ENCODE measurements at regions not wholly inside any gene's neighbourhood (a gene's known extent, or its start where the extent isn't known, plus 50 kb on each side); places are given as distances from the start of the nearest gene placed in this dataset.
"Not testable (repeated sequence)": the region's sequence is repeated elsewhere in the genome, so short reads cannot be mapped to it uniquely, and the experiment has no call there.

DNA sequence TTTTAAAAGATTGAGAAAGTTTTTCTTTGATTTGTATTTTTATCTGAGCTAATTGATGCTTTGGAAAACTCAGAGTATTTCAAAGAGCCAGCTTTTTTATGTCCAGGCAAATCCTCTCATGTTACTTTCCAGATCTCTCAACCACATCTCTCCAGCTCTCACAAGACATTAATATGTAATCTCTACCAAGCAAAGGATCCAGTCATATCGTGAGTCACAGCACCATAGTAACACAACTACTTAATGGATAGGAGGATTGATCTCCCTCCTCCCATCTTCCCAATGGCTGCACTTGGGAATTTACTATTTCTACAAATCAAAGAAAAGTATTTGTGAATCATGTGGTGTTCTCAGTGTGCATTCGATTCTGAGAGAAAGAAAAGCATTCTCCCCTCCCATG lies 63.3 kb downstream of the POU4F1 start:
- H3K36me3 Mint-ChIP-seq (ENCODE audit: low read depth), result no peaks in the 10 kb centered on the region
- TF ChIP-seq, protein P1, sequence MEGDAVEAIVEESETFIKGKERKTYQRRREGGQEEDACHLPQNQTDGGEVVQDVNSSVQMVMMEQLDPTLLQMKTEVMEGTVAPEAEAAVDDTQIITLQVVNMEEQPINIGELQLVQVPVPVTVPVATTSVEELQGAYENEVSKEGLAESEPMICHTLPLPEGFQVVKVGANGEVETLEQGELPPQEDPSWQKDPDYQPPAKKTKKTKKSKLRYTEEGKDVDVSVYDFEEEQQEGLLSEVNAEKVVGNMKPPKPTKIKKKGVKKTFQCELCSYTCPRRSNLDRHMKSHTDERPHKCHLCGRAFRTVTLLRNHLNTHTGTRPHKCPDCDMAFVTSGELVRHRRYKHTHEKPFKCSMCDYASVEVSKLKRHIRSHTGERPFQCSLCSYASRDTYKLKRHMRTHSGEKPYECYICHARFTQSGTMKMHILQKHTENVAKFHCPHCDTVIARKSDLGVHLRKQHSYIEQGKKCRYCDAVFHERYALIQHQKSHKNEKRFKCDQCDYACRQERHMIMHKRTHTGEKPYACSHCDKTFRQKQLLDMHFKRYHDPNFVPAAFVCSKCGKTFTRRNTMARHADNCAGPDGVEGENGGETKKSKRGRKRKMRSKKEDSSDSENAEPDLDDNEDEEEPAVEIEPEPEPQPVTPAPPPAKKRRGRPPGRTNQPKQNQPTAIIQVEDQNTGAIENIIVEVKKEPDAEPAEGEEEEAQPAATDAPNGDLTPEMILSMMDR (IDR thresholded peaks at IDR 0.05), result no peak
- peaks cover 15% of the 10 kb centered on the region for H3K4me1 Mint-ChIP-seq
- no peak overlapping the region for H3K4me3 Mint-ChIP-seq
- H3K9me3 Mint-ChIP-seq, result no peaks in the 10 kb centered on the region
- peaks cover 4% of the 10 kb centered on the region for H3K27me3 Mint-ChIP-seq (ENCODE audit: low read depth, poor library complexity)
- no peak for DNase-seq
- no peak overlapping the region for H3K27ac Mint-ChIP-seq

DNA sequence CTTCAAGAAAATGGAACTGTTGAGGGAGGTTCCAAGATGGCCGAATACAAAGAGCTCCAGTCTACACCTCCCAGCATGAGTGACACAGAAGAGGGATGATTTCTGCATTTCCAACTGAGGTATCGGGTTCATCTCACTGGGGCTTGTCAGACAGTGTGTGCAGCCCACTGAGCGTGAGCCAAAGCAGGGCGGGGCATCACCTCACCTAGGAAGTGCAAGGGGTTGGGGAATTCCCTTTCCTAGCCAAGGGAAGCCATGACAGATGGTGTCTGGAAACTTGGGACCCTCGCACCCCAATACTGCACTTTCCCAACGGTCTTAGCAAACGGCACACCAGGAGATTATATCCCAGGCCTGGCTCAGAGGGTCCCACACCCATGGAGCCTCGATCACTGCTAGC lies 77.3 kb downstream of the POU4F1 start:
- H3K36me3 Mint-ChIP-seq (ENCODE audit: low read depth), result not testable (repeated sequence)
- peaks cover 26% of the 10 kb centered on the region for H3K9me3 Mint-ChIP-seq

DNA sequence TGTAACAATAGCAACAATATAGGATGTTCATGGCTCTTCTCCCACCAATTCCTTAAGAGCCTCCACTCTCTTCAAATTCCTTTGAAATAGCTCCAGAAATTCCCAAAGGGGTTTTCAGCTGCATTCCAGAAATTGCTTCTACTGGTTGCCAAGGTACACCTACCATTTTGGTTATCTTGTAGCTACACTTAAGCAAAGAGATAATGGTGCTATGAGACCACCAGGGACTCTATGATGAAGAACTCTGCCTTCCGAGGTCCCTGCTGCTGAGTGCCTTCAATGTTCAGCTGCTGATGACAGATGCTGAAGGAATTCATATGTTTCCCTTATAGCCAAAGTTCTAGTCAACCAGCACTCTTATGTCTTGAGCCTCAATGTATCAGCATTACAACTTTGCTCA lies 78.4 kb downstream of the POU4F1 start:
- Mint-ChIP-seq H3K4me3 (no peak overlapping the region), H3K27me3 (ENCODE audit: low read depth, poor library complexity) (no peaks in the 10 kb centered on the region), H3K9me3 (peaks cover 22% of the 10 kb centered on the region), H3K36me3 (ENCODE audit: low read depth) (no peaks in the 10 kb centered on the region), H3K4me1 (no peaks in the 10 kb centered on the region), H3K27ac (no peak overlapping the region)
- DNase-seq, result no peak
- TF ChIP-seq, protein P1 (IDR thresholded peaks at IDR 0.05), result no peak

More for the DNA sequence above, 77.3 kb downstream of the POU4F1 start:
- H3K27ac Mint-ChIP-seq; H3K4me3 Mint-ChIP-seq; DNase-seq; H3K27me3 Mint-ChIP-seq (ENCODE audit: low read depth, poor library complexity); H3K4me1 Mint-ChIP-seq: not testable (repeated sequence)

DNA sequence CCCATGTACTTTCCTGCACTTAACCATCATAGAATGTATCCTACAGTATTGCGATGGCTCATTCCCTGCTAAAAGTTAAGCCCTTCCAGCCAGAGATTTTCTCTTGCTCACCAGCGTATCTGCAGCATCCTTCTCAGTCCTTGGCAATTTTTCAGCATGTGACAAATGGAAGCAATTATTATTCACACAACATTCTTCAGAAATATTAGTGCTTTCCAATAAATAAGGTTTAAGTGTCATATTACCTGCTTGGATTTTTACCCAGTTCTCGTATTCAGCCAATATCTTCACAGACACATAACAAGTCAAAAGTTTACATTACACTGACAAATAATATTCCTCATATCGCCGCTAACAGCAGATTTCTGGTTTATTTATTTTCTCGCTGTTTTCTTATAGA lies 82.3 kb downstream of the POU4F1 start:
- Mint-ChIP-seq H3K27me3 (ENCODE audit: low read depth, poor library complexity) (peaks cover 4% of the 10 kb centered on the region), H3K4me1 (no peaks in the 10 kb centered on the region), H3K4me3 (no peak overlapping the region), H3K9me3 (peaks cover 39% of the 10 kb centered on the region), H3K27ac (no peak overlapping the region), H3K36me3 (ENCODE audit: low read depth) (peaks cover 5% of the 10 kb centered on the region)
- TF ChIP-seq, protein P1 (IDR thresholded peaks at IDR 0.05), result no peak
- no peak for DNase-seq

DNA sequence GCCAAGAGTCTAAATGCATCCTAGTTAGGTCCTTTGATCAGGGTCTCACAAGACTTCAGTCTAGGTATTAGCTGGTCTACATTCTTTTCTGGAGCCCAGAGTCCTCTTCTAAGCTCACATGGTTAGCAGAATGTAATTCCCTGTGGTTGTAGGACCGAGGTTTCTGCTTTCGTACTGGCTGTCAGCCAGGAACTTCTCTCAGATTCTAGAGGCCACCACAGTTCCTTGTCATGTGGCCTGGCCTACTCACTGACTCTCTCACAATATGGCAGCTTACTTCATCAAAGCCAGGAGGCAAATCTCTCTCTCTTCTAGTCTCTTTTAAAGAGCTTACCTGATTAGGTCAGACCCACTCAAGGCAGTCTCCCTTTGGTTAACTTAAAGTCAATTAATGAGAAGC lies 82.9 kb downstream of the POU4F1 start:
- Mint-ChIP-seq H3K4me3 (no peak overlapping the region), H3K9me3 (peaks cover 33% of the 10 kb centered on the region), H3K27ac (no peak overlapping the region), H3K36me3 (ENCODE audit: low read depth) (peaks cover 5% of the 10 kb centered on the region), H3K27me3 (ENCODE audit: low read depth, poor library complexity) (peaks cover 4% of the 10 kb centered on the region), H3K4me1 (no peaks in the 10 kb centered on the region)
- TF ChIP-seq, protein P1 (IDR thresholded peaks at IDR 0.05), result no peak
- DNase-seq, result no peak

DNA sequence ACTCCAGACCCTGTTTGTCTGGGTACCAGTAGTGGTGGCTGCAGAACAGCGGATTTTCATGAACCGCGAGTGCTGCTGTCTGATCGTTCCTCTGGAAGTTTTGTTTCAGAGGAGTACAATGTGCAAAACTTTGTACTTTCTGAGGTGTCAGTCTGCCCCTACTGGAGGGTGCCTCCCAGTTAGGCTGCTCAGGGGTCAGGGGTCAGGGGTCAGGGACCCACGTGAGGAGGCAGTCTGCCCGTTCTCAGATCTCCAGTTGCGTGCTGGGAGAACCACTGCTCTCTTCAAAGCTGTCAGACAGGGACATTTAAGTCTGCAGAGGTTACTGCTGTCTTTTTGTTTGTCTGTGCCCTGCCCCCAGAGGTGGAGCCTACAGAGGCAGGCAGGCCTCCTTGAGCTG lies 84.9 kb downstream of the POU4F1 start:
- not testable (repeated sequence) for H3K4me3 Mint-ChIP-seq

DNA sequence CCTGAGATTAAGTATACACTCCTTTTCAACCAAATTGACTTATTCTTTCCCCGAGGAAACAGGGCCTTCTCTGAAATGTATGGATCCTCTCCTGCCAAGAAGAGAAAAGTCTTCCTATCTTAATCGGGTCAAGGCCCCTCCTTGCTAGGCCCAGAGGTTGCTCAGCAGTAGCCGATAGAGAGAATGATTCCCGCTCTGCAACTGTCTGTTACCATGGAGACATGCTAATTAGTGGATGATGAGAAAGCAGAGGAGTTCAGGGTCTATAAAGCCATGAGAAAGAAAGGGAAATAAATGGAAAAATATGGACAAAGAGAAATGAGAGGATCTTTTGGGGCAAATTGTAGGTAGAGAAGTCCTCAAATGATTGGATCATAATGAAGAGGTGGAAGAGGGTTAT lies 103.5 kb downstream of the POU4F1 start:
- H3K4me3 Mint-ChIP-seq, result no peak overlapping the region
- no peaks in the 10 kb centered on the region for H3K9me3 Mint-ChIP-seq
- H3K36me3 Mint-ChIP-seq (ENCODE audit: low read depth), result no peaks in the 10 kb centered on the region
- H3K27me3 Mint-ChIP-seq (ENCODE audit: low read depth, poor library complexity), result peaks cover 3% of the 10 kb centered on the region
- no peak for DNase-seq
- no peak overlapping the region for H3K27ac Mint-ChIP-seq
- TF ChIP-seq, protein P1 (IDR thresholded peaks at IDR 0.05), result no peak
- H3K4me1 Mint-ChIP-seq, result no peaks in the 10 kb centered on the region

More for the DNA sequence above, 84.9 kb downstream of the POU4F1 start:
- not testable (repeated sequence) for H3K27ac Mint-ChIP-seq; H3K27me3 Mint-ChIP-seq (ENCODE audit: low read depth, poor library complexity); H3K4me1 Mint-ChIP-seq; DNase-seq; H3K36me3 Mint-ChIP-seq (ENCODE audit: low read depth)
- H3K9me3 Mint-ChIP-seq, result peaks cover 33% of the 10 kb centered on the region
